H1 (cell line): ENCODE measurements at regions not wholly inside any gene's neighbourhood (a gene's known extent, or its start where the extent isn't known, plus 50 kb on each side); places are given as distances from the start of the nearest gene placed in this dataset.

Experiments
- CTCF ChIA-PET: fragments of 300-600 bp; sonication (Branson Sonifier 250); formaldehyde crosslinking; loops from one replicate; lab custom pipeline; 2021; ENCODE audit not compliant: partially characterized antibody; lab: Charles Lee
- POLR2A ChIA-PET: fragments of 300-600 bp; sonication (Branson Sonifier 250); formaldehyde crosslinking; loops from one replicate; lab custom pipeline; 2021; ENCODE audit warnings: inconsistent platforms; ENCODE audit not compliant: partially characterized antibody; lab: Charles Lee
- DNase-seq, 2 experiments: peaks; one replicate each; pipeline versions ENCODE4 v3.0.0 to v3.0.0-alpha.2; 2010 to 2022; ENCODE audit warnings: low spot score in 2 of 2, low read depth in 1 of 2, mixed read lengths in 1 of 2
- FAIRE-seq: peaks from 2 replicates; lab custom pipeline; 2011; peaks lifted over from hg19 to GRCh38; lab: Jason Lieb, UNC
- H2AFZ ChIP-seq: 2 replicates; pipeline ENCODE4 v1.8.1; 2012; ENCODE audit warnings: low read length, inconsistent platforms
- H2AK5ac ChIP-seq: 2 replicates; pipeline ENCODE4 v1.6.1; 2013; ENCODE audit warnings: low read depth, low read length
- H2BK120ac ChIP-seq: replicated peaks from 2 replicates; pipeline ENCODE3; 2013; ENCODE audit warnings: low read depth, low read length, inconsistent platforms
- H2BK12ac ChIP-seq: 2 replicates; pipeline ENCODE4 v1.6.1; 2013; ENCODE audit warnings: low read depth, low read length
- H2BK15ac ChIP-seq: 2 replicates; pipeline ENCODE4 v1.6.1; 2013; ENCODE audit warnings: low read length
- H2BK20ac ChIP-seq: 2 replicates; pipeline ENCODE4 v1.6.1; 2013; ENCODE audit warnings: low read length
- H2BK5ac ChIP-seq: 2 replicates; pipeline ENCODE4 v1.6.1; 2013; ENCODE audit warnings: low read depth, low read length
- H3K14ac ChIP-seq: 2 replicates; pipeline ENCODE4 v1.6.1; 2013; ENCODE audit warnings: inconsistent platforms; ENCODE audit not compliant: insufficient read length
- H3K18ac ChIP-seq: 2 replicates; pipeline ENCODE4 v1.6.1; 2013; ENCODE audit warnings: low read length; ENCODE audit errors: extremely low read depth
- H3K23ac ChIP-seq: 2 replicates; pipeline ENCODE4 v1.6.1; 2013; ENCODE audit warnings: inconsistent platforms; ENCODE audit not compliant: insufficient read length
- H3K23me2 ChIP-seq: 2 replicates; pipeline ENCODE4 v1.6.1; 2013; ENCODE audit warnings: low read depth, low read length
- H3K27ac ChIP-seq: 2 replicates; pipeline ENCODE4 v1.6.1; 2011; ENCODE audit warnings: low read depth, low read length, inconsistent platforms
- H3K27me3 ChIP-seq, 4 experiments: replicated peaks in 1 of 4; 1 replicate in 1 of 4; 2 replicates in 3 of 4; pipeline versions ENCODE4 v1.6.1 to v1.8.1; 2011 to 2013; ENCODE audit warnings: low read length in 3 of 4, mild to moderate bottlenecking in 3 of 4, inconsistent platforms in 2 of 4, mixed read lengths in 2 of 4, moderate library complexity in 1 of 4; ENCODE audit not compliant: control insufficient read depth in 3 of 4, insufficient read depth in 3 of 4; ENCODE audit errors: extremely low read depth in 1 of 4
- H3K36me3 ChIP-seq, 4 experiments: 2 replicates each; pipeline versions ENCODE4 v1.6.1 to v1.8.1; 2011 to 2013; ENCODE audit warnings: mild to moderate bottlenecking in 4 of 4, low read length in 3 of 4, moderate library complexity in 2 of 4, control low read depth in 1 of 4, inconsistent platforms in 1 of 4; ENCODE audit not compliant: insufficient read depth in 4 of 4, control insufficient read depth in 2 of 4
- H3K4ac ChIP-seq: replicated peaks from 2 replicates; pipeline ENCODE3; 2013; ENCODE audit warnings: low read length, low read depth, mixed read lengths, inconsistent platforms; ENCODE audit not compliant: insufficient read length
- H3K4me1 ChIP-seq, 4 experiments: replicated peaks in 1 of 4; 1 replicate in 1 of 4; 2 replicates in 3 of 4; pipeline versions ENCODE4 v1.6.1 to v1.8.1; 2011 to 2013; ENCODE audit warnings: low read length in 3 of 4, inconsistent platforms in 2 of 4, mixed read lengths in 1 of 4; ENCODE audit not compliant: insufficient read depth in 4 of 4, control insufficient read depth in 3 of 4
- H3K4me2 ChIP-seq, 2 experiments: 2 replicates each; pipeline versions ENCODE4 v1.6.1 to v1.8.1; 2011 to 2013; ENCODE audit warnings: low read depth in 2 of 2, low read length in 2 of 2, control low read depth in 1 of 2, inconsistent platforms in 1 of 2, mild to moderate bottlenecking in 1 of 2; ENCODE audit not compliant: insufficient read depth in 1 of 2
- H3K4me3 ChIP-seq, 4 experiments: fragments of 200-600, 300-600 bp in 1 of 4; sonication (generic), shearing (Covaris generic), sonication (Bioruptor Twin) in 1 of 4; 2 replicates each; pipeline versions ENCODE4 v1.5.1 to v1.8.1; 2011 to 2016; ENCODE audit warnings: low read length in 4 of 4, low read depth in 3 of 4, control low read depth in 2 of 4, inconsistent platforms in 2 of 4, mild to moderate bottlenecking in 2 of 4, mixed read lengths in 1 of 4, moderate library complexity in 1 of 4; ENCODE audit not compliant: insufficient read depth in 2 of 4; ENCODE audit errors: extremely low read depth in 1 of 4
- H3K56ac ChIP-seq: replicated peaks from 2 replicates; pipeline ENCODE3; 2013; ENCODE audit warnings: low read depth, mild to moderate bottlenecking, mixed read lengths, low read length, inconsistent platforms; ENCODE audit not compliant: insufficient read length
- H3K79me1 ChIP-seq: 2 replicates; pipeline ENCODE4 v1.6.1; 2013; ENCODE audit warnings: low read depth, low read length, control low read depth
- H3K79me2 ChIP-seq, 2 experiments: 2 replicates each; pipeline versions ENCODE4 v1.6.1 to v1.8.1; 2012 to 2013; ENCODE audit warnings: low read length in 2 of 2, mild to moderate bottlenecking in 2 of 2, inconsistent platforms in 1 of 2; ENCODE audit not compliant: insufficient read depth in 2 of 2, control insufficient read depth in 1 of 2
- H3K9ac ChIP-seq, 4 experiments: replicated peaks in 1 of 4; 1 replicate in 1 of 4; 2 replicates in 3 of 4; pipeline versions ENCODE4 v1.6.1 to v1.8.1; 2011 to 2013; ENCODE audit warnings: low read depth in 3 of 4, low read length in 3 of 4, control low read depth in 2 of 4, mild to moderate bottlenecking in 2 of 4, moderate library complexity in 2 of 4, inconsistent platforms in 1 of 4; ENCODE audit errors: extremely low read depth in 1 of 4
- H3K9me3 ChIP-seq, 2 experiments: 2 replicates each; pipeline versions ENCODE4 v1.6.1 to v1.8.1; 2012 to 2013; ENCODE audit warnings: mild to moderate bottlenecking in 2 of 2, moderate library complexity in 2 of 2, control low read depth in 1 of 2, inconsistent platforms in 1 of 2, low read depth in 1 of 2, low read length in 1 of 2, mixed read lengths in 1 of 2; ENCODE audit not compliant: insufficient read depth in 2 of 2
- H4K20me1 ChIP-seq, 2 experiments: replicated peaks in 1 of 2; 2 replicates each; pipeline versions ENCODE3 to v1.8.1; 2011 to 2013; ENCODE audit warnings: inconsistent platforms in 2 of 2, low read length in 2 of 2, mild to moderate bottlenecking in 1 of 2; ENCODE audit not compliant: insufficient read depth in 2 of 2, control insufficient read depth in 1 of 2
- H4K5ac ChIP-seq: 2 replicates; pipeline ENCODE4 v1.6.1; 2013; ENCODE audit warnings: low read length, low read depth, mixed read lengths, inconsistent platforms; ENCODE audit not compliant: insufficient read length
- H4K8ac ChIP-seq: 2 replicates; pipeline ENCODE4 v1.8.0; 2013; ENCODE audit warnings: mild to moderate bottlenecking, moderate library complexity, low read length, inconsistent platforms; ENCODE audit not compliant: insufficient read depth; ENCODE audit errors: extremely low read depth
- H4K91ac ChIP-seq: replicated peaks from 2 replicates; pipeline ENCODE3; 2013; ENCODE audit warnings: low read length, mixed read lengths, inconsistent platforms; ENCODE audit not compliant: insufficient read length
- ATF2 ChIP-seq: IDR thresholded peaks from 2 replicates; pipeline ENCODE4 v1.6.1; 2012; ENCODE audit warnings: low read length, inconsistent platforms
- CHD1 ChIP-seq: IDR thresholded peaks from 2 replicates; pipeline ENCODE4 v1.6.1; 2012; ENCODE audit warnings: low read depth, low read length, improper control_type of control experiment
- EZH2 ChIP-seq: fragments of 200-600 bp; sonication (generic); IDR thresholded peaks from 2 replicates; pipeline ENCODE4 v1.7.1; 2012; ENCODE audit warnings: low read depth, mild to moderate bottlenecking, moderate library complexity, low read length, inconsistent platforms; ENCODE audit not compliant: severe bottlenecking
- HDAC2 ChIP-seq, 2 experiments: fragments of 300-600 bp in 1 of 2; sonication (generic) in 1 of 2; IDR thresholded peaks; 2 replicates each; pipeline ENCODE4 v1.6.1; 2011 to 2012; ENCODE audit warnings: low read depth in 2 of 2, low read length in 2 of 2, mild to moderate bottlenecking in 2 of 2, moderate library complexity in 2 of 2, borderline replicate concordance in 1 of 2, inconsistent platforms in 1 of 2
- MAFK ChIP-seq: IDR thresholded peaks from 2 replicates; pipeline ENCODE4 v1.6.1; 2012; ENCODE audit warnings: low read depth, mild to moderate bottlenecking, improper control_type of control experiment, low read length
- PHF8 ChIP-seq: fragments of 200-600 bp; sonication (generic); conservative IDR thresholded peaks from 2 replicates; pipeline ENCODE4 v1.7.1; 2012; ENCODE audit warnings: low read depth, mild to moderate bottlenecking, inconsistent platforms, low read length, moderate library complexity
- RFX5 ChIP-seq: IDR thresholded peaks from 2 replicates; pipeline ENCODE4 v1.6.1; 2011; ENCODE audit warnings: low read depth, low read length, improper control_type of control experiment, borderline replicate concordance
- SP2 ChIP-seq: IDR thresholded peaks from 2 replicates; pipeline ENCODE4 v1.6.1; 2012; ENCODE audit warnings: mild to moderate bottlenecking, low read length, inconsistent platforms
- ZNF274 ChIP-seq: IDR thresholded peaks from 2 replicates; pipeline ENCODE4 v1.7.0; 2012; ENCODE audit warnings: low read length, borderline replicate concordance; ENCODE audit errors: extremely low read depth
- WGBS, 2 experiments: shearing (Covaris generic) in 1 of 2; methylation state at CpG; one replicate each; pipeline versions ENCODE4 v1.1.6 to v1.1.7; 2013 to 2015; ENCODE audit warnings: low lambda C conversion rate in 2 of 2, mixed read lengths in 2 of 2, inconsistent platforms in 1 of 2, low coverage in 1 of 2, missing lambda C conversion rate in 1 of 2; ENCODE audit not compliant: insufficient replicate concordance in 2 of 2, insufficient coverage in 1 of 2, insufficient read length in 1 of 2; ENCODE audit errors: extremely low coverage in 1 of 2, missing lambda C conversion rate in 1 of 2; 5-methylcytosine and 5-hydroxymethylcytosine counted together

- no peaks in the 10 kb centered on the region for H3K79me1 ChIP-seq
- H2AK5ac ChIP-seq: no peak overlapping the region
- no peaks in the 10 kb centered on the region for H4K20me1 ChIP-seq
- 86% methylated on average over 7 of the region's 7 CpGs; no CpG with 5 or more reads in 1 of the 2 experiments for WGBS, 2 experiments
- no peaks in the 10 kb centered on the region; a peak in 1 of 4 replicates for H3K9me3 ChIP-seq
- no peaks in the 10 kb centered on the region for H3K27me3 ChIP-seq
- H3K36me3 ChIP-seq: no peaks in the 10 kb centered on the region
- H3K4me3 ChIP-seq: no peak overlapping the region
- no peak overlapping the region for H4K91ac ChIP-seq
- no peak overlapping the region for H3K18ac ChIP-seq
- H3K23me2 ChIP-seq: no peaks in the 10 kb centered on the region
- no peak overlapping the region for H2BK12ac ChIP-seq
- H3K4me1 ChIP-seq: no peaks in the 10 kb centered on the region
- H2BK15ac ChIP-seq: no peak overlapping the region
- no peak overlapping the region for H4K5ac ChIP-seq
- FAIRE-seq (no peak), DNase-seq (no peak)
- H3K79me2 ChIP-seq: no peaks in the 10 kb centered on the region
- H3K4me2 ChIP-seq: no peak overlapping the region
- no peak overlapping the region for H3K56ac ChIP-seq
- no peak for TF ChIP-seq ZNF274
- TF ChIP-seq CHD1: no peak
- TF ChIP-seq SP2: no peak
- no peak for TF ChIP-seq PHF8
- TF ChIP-seq EZH2: no peak
- no peak for TF ChIP-seq HDAC2 (IDR thresholded peaks at IDR 0.05; ENCODE audit: borderline replicate concordance in 1 of 2, low read depth in 2 of 2, low read length in 2 of 2)
- no peak for TF ChIP-seq RFX5
- no peak for TF ChIP-seq MAFK
- TF ChIP-seq ATF2: no peak
- ChIA-PET POLR2A (no interaction called here), CTCF (interaction anchor here (0.6 to 1.5 kb wide), 4 partner anchors 64 to 511 kb away, joined by 3 to 4 read pairs (median 3); no protein-coding TSS in a partner anchor)
- H2BK120ac ChIP-seq: no peak overlapping the region
- no peak overlapping the region for H3K4ac ChIP-seq
- no peak overlapping the region for H4K8ac ChIP-seq
- H3K27ac ChIP-seq: no peak overlapping the region
- no peak overlapping the region for H2BK20ac ChIP-seq
- no peak overlapping the region for H3K14ac ChIP-seq
- no peak overlapping the region for H3K23ac ChIP-seq
- H2BK5ac ChIP-seq: no peak overlapping the region
- no peak overlapping the region for H2AFZ ChIP-seq
- H3K9ac ChIP-seq: no peak overlapping the region
Measured at GRCh38 chr10:121185816-121186455, 334.8 kb downstream of the WDR11 start.
